HG03103 (cell line): ENCODE measurements at regions not wholly inside any gene's neighbourhood (a gene's known extent, or its start where the extent isn't known, plus 50 kb on each side); places are given as distances from the start of the nearest gene placed in this dataset.
"Not testable (repeated sequence)": the region's sequence is repeated elsewhere in the genome, so short reads cannot be mapped to it uniquely, and the experiment has no call there.

Source experiments
- ATAC-seq: cut with Tn5 transposase; IDR thresholded peaks from one replicate; pipeline ENCODE4 v1.9.1; 2021; ENCODE audit warnings: low read depth; ENCODE audit not compliant: unreplicated experiment

DNA sequence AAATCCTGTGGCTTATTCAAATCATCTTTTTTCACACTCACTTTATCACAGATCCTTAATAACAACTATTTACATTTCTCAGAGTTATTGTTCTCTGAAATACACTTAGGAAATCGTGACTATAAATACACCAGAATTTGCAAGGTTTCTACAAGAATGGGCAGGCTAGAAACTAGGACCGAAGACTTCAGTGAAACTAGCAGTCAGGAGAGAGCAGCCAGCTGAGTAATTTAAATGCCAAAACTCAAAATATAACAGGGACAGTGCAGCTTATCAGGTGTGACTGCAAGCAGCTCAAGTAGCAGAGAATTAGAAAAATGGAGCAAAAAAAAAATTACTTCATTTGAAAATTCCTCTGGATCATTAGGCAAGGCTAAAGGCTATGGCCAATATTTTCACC, 719.3 kb upstream of the ZNF608 start:
- ATAC-seq: no peak

DNA sequence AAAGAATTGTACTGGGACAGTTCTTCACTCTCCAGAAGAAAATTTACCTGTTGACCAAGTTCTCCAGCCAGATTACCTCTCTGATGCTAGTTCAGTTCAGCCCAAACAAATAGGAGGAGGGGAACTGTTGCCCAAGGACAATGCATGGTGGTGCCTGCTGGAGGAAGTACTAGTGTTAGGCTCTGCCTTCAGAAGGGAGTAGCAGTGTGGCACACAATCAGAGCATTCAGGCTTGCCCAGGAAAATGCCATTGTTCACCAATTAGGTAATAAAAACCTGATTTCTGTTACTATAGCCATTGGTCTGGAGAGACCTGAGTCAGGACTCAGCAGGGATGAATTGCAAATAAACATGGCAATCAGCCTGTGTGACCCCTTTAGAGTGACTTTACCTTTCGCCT, 720.8 kb upstream of the ZNF608 start:
- no peak for ATAC-seq

DNA sequence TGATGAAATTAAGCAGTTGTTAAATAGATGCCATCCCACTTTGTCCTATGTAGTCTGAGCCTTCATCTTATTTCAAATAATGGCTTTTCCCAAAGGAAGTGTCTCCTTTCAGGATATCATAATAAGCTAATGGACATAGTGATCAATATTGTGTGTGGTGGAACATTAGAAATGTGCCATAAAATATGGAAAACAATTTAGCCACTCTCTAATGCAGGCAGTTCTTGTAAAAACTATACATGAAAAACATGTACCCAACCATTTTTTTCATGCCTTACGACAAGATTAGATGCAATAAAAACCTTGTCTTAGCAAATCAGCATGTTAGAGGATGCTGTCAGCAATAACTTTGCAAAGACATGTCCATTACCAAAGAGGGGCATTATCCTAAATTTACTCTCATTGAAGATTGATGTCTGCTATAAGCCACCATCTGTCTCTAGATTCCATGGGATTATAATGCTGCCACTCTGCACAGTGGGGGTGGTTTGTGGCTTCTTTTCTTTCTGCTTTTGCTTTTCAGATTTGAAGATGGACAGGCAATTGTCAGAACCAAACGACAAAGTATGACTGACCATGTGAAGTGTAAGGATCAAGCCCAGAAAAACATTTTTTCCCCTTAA, 724.0 kb upstream of the ZNF608 start:
- ATAC-seq: no peak

DNA sequence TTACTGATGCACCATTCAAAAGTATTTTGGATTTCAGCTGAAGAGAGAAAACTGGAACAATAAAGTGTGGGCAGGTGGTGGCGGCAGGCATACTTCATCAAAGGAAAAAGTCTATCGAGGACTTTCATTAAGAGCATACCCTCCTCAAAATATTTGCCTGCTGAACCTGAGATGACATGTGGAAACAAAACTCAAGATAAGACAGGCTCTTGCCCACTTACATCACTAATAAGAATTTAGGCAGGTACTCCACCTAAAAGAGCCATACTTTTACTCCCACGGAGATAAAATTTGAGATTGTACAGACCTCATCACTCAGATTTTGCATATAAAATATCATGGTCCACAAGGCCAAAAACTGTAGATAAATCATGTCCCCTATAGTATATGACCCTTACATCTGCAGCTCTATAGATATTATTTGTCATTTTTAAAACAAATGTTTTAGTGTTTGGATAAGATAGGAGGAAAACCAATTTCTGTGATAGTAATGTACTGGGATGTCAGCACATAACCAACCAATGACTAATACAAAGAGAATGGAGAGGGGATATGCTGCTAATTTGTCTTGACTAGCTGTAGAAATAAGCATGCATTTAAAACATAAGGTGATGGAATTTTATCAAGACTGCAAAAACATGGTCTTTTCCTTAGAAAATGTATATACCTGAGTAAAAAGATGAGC, 730.6 kb upstream of the ZNF608 start:
- no peak for ATAC-seq

- no peak for ATAC-seq
Observed at GRCh38 chr5:125477586-125477975, 731.1 kb upstream of the ZNF608 start.

DNA sequence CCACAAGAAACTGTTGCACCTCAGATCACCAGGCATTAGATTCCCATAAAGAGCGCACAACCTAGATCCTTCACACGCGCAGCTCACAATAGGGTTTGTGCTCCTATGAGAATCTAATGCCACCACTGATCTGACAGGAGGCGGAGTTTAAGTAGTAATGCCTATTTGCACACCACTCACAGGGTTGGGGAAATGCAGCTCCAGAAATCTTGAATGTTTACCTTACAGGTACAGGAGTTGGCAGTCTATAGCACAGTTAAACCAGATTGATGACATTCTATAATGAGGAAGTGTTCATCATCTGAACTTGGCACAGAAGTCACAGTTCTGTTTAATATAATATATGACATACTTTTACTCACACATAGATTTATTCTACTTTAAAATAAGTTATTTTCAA, 732.2 kb upstream of the ZNF608 start:
- ATAC-seq: no peak

DNA sequence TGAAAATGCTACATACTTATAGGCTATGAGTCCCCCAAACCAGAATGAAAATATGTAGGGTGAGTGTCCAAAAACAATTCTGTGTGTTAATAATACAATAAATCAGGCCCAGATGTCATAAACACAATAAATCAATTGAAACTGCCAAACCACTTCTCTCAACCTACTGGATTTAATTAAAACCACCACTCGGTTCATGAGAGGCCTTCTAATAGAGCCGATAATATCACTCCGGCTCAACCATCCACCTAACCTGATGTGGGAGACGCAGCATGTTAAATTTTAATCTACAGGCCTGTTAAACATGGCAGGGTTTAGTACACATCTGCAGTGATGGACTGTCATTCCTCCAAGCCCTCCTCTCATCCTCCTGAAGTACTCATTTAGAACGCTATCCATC, 734.5 kb upstream of the ZNF608 start:
- no peak for ATAC-seq

- no peak for ATAC-seq
Observed at GRCh38 chr5:125481506-125482465, 735.3 kb upstream of the ZNF608 start.

GRCh38 chr5:125483609-125484008, 737.2 kb upstream of the ZNF608 start:
- ATAC-seq: no peak

DNA sequence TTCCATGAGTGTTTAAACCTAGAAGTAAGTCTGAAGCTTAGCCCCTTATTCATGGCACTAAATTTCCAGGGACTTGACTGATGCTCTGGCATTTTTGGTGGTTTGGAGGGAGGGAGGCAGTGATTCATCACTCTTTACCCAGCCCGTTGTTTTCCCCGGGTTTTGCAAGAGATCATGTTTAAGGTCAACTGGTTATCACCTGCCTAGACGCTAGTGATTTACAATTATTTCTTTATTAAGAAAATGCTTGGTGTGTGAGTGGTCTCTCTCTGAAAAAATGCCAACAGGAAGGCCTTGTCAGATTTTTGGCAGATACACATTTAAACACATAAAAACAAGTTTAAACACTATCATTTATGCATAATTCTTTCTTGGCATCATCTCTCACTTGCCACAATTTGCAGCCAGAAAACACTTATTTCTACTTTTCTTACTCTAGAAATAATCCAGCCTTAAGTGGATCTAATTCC, 737.9 kb upstream of the ZNF608 start:
- no peak for ATAC-seq

DNA sequence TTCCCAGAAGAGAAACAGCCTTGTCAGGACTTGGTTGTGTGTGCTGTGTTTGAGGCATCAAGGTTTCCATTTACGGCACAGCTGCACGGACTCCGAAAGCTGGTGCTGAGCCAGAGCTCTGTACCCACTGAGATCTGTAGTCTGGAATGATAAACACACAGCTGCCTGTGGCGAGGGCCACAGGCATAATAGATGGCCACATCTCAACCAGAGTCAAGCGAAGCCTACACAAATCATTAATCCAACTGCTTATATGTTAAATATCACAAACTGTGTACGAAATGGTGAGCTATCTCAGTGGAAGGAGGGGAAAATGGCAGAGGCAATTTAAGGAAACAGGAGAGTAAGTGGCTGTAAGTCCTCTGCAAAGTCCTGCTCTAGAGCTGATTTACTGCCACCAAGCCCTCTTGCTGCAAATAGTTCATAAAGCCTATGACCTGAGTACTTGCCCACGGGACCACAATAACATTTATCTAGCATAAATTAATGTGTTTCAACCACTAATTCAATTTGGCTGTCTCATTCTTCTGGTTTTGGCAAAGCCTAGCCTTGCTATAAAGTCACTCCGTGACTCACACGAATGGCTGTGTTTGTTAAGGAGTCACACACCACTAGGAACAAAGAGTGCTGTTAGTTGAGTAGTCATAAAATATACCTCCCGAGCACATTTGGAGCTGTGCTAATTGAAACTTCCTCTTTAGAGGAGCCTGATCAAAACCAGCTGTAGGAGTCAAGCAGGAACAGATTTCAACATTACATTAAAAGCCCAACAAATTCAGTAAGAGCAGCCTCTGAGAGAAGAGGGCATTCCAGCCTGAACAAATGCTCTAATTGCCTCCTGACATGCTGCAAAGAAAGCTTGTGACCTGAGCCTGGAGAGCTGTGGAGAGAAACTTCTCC, 738.6 kb upstream of the ZNF608 start:
- ATAC-seq: no peak

- no peak for ATAC-seq
Observed at GRCh38 chr5:125485771-125486170, 739.3 kb upstream of the ZNF608 start.

DNA sequence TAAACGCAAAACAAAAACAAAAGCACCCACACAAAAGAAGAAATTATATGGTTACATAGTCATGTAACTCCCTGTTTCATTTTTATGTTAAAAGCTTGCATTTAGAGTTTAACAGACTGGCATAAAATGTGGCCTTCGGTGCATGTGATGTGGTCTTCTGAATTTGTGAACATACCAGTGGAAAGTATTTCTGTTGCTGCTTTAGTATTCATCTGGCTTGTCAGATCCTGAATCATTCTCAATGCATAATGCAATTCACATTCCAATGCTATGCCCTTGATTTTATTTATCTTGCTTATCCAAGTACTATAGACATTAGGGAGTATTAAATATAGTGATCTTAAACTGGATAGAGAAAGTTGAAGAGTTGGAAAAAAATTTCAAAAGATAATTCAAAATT, 740.2 kb upstream of the ZNF608 start:
- no peak for ATAC-seq

DNA sequence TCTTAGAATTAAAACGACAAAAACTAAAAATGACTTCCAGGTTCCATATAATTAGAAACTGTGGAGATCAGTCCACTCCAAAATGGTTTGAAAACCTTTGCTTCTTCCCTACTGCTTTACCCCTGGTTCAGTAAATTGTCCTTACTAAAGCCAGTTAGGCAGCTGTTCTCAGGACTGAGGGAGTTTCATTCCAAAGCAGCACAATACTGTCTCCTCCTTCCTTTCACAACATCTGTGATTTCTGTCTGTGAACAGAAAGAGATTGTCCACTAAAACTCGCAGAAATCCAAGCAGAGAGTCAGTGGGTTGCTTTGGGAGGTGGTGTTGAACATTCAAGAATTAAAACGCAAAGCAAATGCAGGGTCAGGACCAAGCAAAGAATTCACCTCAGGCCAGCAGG, 740.8 kb upstream of the ZNF608 start:
- no peak for ATAC-seq

DNA sequence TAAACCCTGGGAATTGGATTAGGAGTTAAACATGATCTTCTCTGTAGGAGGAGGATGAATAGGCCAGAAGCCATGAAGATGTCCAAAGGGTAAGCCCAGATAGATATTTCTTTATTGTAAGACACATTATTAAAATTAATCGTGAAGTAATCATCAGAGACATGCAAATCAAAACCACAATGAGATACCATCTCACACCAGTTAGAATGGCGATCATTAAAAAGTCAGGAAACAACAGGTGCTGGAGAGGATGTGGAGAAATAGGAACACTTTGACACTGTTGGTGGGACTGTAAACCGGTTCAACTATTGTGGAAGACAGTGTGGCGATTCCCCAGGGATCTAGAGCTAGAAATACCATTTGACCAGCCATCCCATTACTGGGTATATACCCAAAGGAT, 741.2 kb upstream of the ZNF608 start:
- ATAC-seq: not testable (repeated sequence)

DNA sequence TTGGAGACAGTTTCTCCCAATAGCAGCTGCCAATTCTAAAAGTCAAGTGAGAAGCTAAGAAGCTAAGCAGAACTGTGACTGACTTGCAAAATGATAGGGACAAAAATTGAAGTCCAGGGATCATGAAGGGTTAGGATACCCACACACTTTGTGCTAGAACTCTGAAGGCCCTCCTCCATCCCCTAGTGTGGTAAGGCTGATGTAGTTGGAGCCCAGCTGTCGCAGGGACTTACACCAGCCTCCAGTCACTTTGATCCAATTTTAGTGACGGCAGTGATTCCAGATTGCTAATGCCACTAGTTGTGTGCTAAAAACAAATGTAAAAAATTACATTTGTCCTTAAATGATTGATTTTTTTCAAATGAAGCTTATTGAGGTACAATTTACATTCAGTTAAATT, 742.7 kb upstream of the ZNF608 start:
- ATAC-seq: no peak

GRCh38 chr5:125491986-125492492, 745.6 kb upstream of the ZNF608 start:
- no peak for ATAC-seq

DNA sequence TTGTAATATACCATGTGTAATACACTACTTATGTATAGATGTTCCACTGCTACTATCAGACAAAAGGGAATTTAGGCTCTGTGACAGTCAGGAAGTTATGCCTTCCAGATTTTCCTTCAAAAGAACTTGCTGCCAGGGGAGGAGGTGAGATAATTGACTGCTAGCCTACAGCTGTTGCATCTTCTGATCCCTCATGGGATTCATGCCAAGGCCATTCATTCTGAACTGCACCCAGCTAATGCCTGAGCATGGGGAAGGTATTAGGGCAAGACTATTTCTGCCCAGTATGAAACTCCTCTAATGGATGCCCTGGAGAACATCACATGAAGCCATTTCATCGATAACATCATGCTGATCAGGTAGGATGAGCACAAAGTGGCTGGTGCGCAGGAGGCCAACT, 746.5 kb upstream of the ZNF608 start:
- ATAC-seq: no peak

GRCh38 chr5:125496393-125496792, 750.0 kb upstream of the ZNF608 start:
- ATAC-seq: no peak

- no peak for ATAC-seq
Observed at GRCh38 chr5:125497651-125498050, 751.2 kb upstream of the ZNF608 start.
